Neural progenitor cell (in vitro differentiated cells): ENCODE measurements at regions not wholly inside any gene's neighbourhood (a gene's known extent, or its start where the extent isn't known, plus 50 kb on each side); places are given as distances from the start of the nearest gene placed in this dataset.
"Not testable (repeated sequence)": the region's sequence is repeated elsewhere in the genome, so short reads cannot be mapped to it uniquely, and the experiment has no call there.

ENCODE experiments used
- EZH2 ChIP-seq: fragments of 200-600 bp; sonication (generic); IDR thresholded peaks from 2 replicates; pipeline ENCODE4 v1.6.1; 2017; ENCODE audit warnings: antibody characterized with exemption, mild to moderate bottlenecking, moderate library complexity
- EZH2phosphoT487 ChIP-seq: fragments of 200-600 bp; sonication (generic); IDR thresholded peaks from 2 replicates; pipeline ENCODE4 v1.6.1; 2017; ENCODE audit warnings: antibody characterized with exemption
- TF ChIP-seq, protein P1 (sequence below): fragments of 200-600 bp; sonication (generic); IDR thresholded peaks from 2 replicates; pipeline ENCODE4 v1.5.1; 2017; ENCODE audit warnings: antibody characterized with exemption, mild to moderate bottlenecking

DNA sequence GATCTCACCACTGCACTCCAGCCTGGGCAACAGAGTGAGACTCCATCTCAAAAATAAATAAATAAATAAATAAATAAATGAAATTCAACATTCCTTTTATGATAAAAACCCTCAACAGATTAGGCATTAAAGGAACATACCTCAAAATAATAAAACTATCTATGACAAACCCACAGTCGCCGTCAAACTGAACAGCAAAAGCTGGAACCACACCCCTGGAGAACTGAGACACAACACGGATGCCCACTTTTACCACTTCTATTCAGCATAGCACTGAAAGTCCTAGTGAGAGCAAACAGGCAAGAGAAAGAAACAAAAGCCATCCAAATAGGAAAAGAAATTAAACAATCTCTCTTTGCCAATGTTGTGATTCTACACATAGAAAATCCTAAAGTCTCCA, 499.9 kb upstream of the TPTE start:
- TF ChIP-seq, protein P1, sequence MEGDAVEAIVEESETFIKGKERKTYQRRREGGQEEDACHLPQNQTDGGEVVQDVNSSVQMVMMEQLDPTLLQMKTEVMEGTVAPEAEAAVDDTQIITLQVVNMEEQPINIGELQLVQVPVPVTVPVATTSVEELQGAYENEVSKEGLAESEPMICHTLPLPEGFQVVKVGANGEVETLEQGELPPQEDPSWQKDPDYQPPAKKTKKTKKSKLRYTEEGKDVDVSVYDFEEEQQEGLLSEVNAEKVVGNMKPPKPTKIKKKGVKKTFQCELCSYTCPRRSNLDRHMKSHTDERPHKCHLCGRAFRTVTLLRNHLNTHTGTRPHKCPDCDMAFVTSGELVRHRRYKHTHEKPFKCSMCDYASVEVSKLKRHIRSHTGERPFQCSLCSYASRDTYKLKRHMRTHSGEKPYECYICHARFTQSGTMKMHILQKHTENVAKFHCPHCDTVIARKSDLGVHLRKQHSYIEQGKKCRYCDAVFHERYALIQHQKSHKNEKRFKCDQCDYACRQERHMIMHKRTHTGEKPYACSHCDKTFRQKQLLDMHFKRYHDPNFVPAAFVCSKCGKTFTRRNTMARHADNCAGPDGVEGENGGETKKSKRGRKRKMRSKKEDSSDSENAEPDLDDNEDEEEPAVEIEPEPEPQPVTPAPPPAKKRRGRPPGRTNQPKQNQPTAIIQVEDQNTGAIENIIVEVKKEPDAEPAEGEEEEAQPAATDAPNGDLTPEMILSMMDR: not testable (repeated sequence)
- not testable (repeated sequence) for TF ChIP-seq EZH2, EZH2phosphoT487
